ENCODE measurements at regions not wholly inside any gene's neighbourhood (a gene's known extent, or its start where the extent isn't known, plus 50 kb on each side); places are given as distances from the start of the nearest gene placed in this dataset.
"Not testable (repeated sequence)": the region's sequence is repeated elsewhere in the genome, so short reads cannot be mapped to it uniquely, and the experiment has no call there.

GRCh38 chr10:22467393-22467792 is 122.1 kb downstream of the SPAG6 start:
- not testable (repeated sequence) for DNase-seq

DNA sequence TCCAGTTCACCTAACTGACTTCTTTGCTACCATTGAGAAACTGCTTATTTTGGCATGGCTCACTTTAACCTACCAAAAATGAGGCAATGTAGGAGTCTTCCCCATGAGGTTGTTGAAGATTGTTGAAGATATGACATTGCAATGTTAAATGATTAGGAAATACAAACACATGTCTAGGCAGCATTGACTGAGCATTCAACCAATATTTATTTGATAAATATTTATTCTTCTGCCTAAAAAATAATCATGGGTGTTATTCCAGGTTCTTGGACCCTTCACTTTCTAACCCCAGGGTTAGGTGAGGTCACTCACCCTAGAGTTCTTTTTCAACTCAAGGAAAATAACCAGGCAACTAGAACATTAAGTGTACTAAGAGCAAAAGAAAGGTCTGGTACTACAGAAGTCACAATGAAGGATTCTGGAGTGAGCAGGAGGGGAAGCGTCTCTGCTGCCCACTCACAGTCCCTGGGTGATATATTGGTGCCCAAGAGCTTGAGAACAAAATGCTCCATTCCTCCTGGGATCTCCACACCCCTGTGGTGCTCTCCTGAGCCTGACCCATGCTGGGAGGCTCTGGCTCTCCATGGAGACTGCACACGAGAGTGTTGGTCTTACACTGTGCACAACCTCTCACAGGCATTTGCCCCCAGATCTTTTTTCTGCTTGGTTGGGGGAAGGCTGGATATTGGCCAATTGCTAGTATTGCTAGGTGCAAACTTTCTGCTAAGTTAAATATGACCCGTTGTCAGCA is 123.4 kb downstream of the SPAG6 start:
- DNase-seq, result no peak

DNA sequence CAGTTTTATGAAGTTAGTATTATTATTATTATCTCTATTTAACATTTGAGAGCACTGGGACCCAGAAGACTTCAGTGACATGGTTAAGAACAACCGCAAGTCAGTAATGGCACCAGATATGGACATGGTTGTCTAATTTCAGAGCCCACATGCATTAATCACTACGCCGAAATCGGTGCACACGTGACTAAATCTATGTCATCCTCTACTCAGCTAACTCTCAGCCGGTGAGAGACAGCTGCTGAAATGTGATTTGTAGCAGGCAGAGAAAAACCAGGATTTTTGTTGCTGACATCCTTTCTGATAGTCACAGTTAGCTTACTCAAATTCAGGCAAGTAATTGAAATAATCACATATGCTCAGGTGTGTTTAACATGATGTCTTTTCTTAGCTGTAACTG is 127.7 kb downstream of the SPAG6 start:
- DNase-seq, result no peak

DNA sequence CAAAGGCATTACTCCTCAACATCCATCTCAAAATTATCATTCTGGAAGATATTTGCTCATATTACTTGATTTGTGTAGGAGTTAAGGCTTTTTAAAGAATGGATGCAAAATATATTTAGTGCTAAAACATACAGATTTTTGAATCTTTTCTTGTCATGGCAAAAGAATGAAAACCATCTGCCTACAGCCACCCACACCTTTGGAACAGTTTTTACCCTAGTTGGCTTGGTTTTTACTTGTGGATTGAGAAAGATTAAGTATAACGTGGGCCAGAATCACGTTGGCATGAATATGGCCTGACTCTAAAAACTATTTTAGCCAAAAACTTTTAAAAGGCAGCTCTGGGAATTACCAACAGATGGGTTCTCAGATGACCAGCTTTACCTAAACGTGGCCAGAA is 128.2 kb downstream of the SPAG6 start:
- DNase-seq, result no peak

DNA sequence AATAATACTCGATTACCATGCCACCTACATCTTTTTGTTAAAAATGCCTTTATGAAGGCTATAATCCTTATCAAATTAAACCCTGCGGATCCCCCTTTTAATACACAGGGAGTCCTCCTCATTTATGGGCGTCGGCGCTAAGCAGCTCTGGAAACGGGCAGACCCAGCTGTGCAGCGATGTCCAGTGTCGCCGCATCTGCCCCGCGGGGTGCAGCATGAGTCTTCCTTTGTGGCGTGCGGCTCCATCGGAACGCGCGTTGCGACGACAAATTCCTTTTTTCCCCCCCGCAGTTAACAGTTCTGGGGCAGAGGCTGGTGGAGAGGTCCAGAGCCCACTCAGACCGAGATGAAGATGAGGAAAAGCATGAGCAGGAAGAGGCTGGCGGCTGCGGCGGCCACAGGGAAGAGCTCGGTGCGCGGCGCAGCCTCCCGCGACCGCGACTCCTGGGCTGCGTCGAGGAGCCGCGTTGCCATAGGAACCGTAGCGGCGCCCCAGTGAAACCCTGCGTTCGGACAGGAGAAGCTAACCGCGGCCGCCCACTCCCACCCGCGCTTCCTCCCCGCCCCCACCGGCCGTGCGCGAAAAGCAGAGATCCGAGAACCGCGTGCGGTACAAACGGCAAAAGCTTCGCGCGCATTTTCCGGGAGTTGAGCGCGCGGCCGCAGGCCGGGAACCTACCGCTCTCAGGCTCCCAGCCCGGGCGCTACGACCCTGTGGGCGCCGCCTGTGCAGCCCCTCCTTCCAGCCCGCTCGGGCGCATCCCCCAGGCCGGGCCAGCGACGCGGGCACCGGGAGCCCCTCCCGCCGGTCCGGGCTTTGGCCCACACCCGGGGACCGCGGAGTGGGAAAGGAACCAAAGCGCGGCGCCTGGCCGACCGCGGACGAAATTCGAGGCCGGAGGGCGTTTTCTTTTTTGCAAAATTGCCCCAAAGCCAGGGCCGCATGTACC is 130.6 kb downstream of the SPAG6 start:
- peak in 1 of 2 donors; percentile 1 for DNase-seq

GRCh38 chr10:22476601-22477321 is 131.5 kb downstream of the SPAG6 start:
- no peak for DNase-seq

DNA sequence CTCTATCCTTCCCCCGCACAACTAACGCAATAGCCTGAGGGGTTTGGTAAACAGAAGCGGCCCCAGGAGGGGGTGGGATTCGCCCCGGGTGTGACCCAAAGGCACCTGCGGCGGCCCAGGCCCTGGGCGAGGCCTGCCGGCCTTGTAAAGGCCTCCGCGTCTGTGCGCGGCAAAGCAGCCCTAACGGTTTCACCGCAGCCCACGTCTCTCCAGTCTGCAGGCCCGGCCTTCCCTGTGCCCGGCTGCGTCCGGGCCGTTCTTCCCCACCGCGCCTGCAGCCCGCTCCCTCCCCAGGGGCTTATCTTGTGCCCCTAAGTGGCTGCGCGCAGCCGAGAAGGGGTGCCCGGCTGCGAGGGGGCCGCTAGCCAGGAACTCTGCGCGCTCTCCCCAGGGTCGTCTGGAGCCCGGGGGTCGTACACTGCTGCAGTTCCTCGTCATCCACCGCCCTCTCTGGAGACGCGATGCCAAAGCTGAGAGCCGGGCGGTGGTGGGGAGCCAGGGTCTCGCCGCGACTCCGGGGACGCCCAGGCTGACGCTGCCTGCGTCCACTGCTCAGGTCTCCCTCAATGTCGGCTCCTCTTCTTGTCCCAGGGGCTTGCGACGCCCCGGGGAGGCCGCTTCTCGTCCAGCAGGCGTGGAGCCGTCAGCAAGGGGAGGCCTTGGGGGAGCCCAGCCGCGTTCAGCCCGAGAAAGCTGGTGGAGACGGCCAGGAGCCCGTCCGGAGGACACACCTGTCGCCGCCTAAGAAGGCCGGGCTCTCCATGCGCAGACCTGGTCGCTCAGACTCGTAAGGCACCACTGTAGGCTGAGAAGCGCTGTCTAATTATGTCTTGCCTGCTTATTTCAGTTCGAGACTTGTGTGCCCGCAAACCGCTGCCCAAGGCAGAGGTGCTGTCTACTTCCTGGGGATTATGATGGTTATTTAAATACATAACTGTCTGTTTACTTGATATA is 132.3 kb downstream of the SPAG6 start:
- no peak for DNase-seq

DNA sequence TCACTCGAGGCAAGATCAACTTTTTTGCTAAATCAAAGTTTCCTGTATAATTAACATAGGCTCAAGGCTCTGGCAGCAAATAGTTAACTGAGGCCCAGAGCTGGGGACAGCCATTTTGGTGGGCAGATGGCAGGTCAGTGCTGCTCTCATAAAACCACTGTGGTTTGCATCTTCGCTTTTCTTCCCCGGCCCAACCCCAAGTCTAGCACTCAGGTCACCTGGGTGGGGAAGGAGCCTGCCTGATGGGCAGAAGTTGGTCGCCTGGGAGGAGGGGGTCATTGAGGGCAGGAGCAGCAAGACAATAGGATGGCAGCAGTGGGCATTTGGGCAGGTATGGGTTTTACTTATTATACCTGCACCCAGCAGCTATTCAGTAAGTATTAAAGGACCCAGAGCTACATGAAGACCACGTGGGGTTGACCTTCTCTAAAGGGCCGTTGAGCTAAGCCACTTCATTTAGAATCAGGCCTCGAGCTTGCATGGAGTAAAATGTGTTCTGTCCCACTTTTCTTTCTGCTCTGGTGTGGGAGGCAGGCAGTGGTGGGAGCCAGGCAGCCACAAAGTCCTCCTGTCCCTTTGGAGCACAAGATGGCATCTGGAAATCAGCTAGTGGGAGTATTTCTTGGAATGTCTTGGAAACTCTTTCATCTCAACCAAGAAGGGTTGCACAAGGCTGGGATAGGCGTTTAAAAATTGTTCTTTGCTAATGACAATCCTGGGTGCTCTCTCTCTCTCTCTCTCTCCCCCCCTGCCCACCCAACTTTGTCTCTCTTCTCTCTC is 133.4 kb downstream of the SPAG6 start:
- DNase-seq, result no peak

DNA sequence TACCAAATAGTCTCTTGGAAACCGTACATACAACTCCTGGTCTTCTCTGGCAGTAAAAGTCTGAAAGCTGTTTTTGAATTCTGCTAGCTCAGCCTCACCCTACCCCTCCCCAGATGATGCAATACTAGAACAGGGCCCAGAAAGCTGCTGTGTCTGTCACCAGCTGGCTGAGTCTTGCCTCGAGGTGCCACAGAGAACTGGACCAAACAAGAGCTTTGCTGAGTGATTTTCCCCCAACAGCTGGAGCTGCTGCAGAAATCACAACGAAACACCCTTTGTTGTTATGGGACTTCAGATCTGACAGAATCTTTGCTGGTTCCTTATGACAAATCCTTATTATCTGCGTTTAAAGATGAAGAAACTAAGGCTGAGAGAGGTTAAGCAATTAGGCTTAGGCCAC is 134.1 kb downstream of the SPAG6 start:
- no peak for DNase-seq

- no peak for DNase-seq
These were observed 135.8 kb downstream of the SPAG6 start for GRCh38 chr10:22481106-22481505.

- DNase-seq, result no peak
These were observed 136.6 kb downstream of the SPAG6 start for GRCh38 chr10:22481687-22482539.

DNA sequence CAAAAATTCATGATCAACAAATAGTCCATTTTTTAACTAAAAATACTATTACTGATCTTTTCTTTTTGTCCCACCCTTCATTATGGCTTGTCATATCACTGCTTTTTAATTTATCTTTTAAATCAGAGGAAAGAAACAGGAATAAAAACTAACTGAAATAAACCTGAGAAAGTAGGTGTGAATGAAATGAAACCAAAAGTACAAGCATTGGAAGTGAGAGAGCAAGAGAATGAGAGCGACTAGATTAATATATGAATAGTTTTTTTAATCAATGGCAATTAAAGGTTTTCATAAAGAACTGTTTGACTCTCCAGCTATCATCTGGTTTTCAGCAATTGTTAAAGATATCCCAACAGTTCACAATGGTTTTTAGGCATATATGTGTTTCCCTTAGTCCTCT is 137.8 kb downstream of the SPAG6 start:
- no peak for DNase-seq
